WTC11 (cell line): ENCODE measurements at regions not wholly inside any gene's neighbourhood (a gene's known extent, or its start where the extent isn't known, plus 50 kb on each side); places are given as distances from the start of the nearest gene placed in this dataset.

ENCODE experiments used
- ATAC-seq: fragments of 200-7000 bp; cut with Tn5 transposase; 2 replicates; pipeline ENCODE4 v1.10.0; 2021; ENCODE audit warnings: mild to moderate bottlenecking, moderate library complexity
- CTCF ChIA-PET: fragments of 300-600 bp; sonication (Branson Sonifier 250); formaldehyde crosslinking; loops from one replicate; lab custom pipeline; 2021; ENCODE audit warnings: antibody characterized with exemption; lab: Charles Lee
- POLR2A ChIA-PET: fragments of 350-600 bp; sonication (Branson Sonifier 250); formaldehyde crosslinking; loops from one replicate; lab custom pipeline; 2021; ENCODE audit warnings: antibody characterized with exemption; lab: Charles Lee
- DNase-seq: peaks from one replicate; pipeline ENCODE4 v3.0.0; 2021; ENCODE audit warnings: low spot score
- H3K27ac Mint-ChIP-seq: 2 replicates; pipeline ENCODE4 v1.8.0; 2021; ENCODE audit warnings: mixed read lengths
- H3K27me3 Mint-ChIP-seq: 2 replicates; pipeline ENCODE4 v1.8.0; 2021; ENCODE audit warnings: low read depth, mild to moderate bottlenecking, moderate library complexity, mixed read lengths
- H3K36me3 Mint-ChIP-seq: 2 replicates; pipeline ENCODE4 v1.8.0; 2021; ENCODE audit warnings: mixed read lengths
- H3K4me1 Mint-ChIP-seq: 2 replicates; pipeline ENCODE4 v1.8.0; 2022; ENCODE audit warnings: mixed read lengths
- H3K4me3 Mint-ChIP-seq: 2 replicates; pipeline ENCODE4 v1.8.0; 2021; ENCODE audit warnings: mild to moderate bottlenecking, moderate library complexity, mixed read lengths
- H3K9me3 Mint-ChIP-seq: 2 replicates; pipeline ENCODE4 v1.8.0; 2021; ENCODE audit warnings: mixed read lengths
- ATF1 ChIP-seq: sonication (generic); formaldehyde crosslinking; IDR thresholded peaks from 2 replicates; pipeline ENCODE4 v1.8.1; 2023; ENCODE audit warnings: mild to moderate bottlenecking, moderate library complexity, missing genetic modification reagents
- ATF2 ChIP-seq: sonication (generic); formaldehyde crosslinking; IDR thresholded peaks from 2 replicates; pipeline ENCODE4 v1.8.1; 2022; ENCODE audit warnings: low read depth, missing genetic modification reagents, borderline replicate concordance
- CREM ChIP-seq: sonication (generic); formaldehyde crosslinking; IDR thresholded peaks from 2 replicates; pipeline ENCODE4 v1.8.1; 2022; ENCODE audit warnings: mild to moderate bottlenecking, missing genetic modification reagents, moderate library complexity
- CTCF ChIP-seq: fragments of 200-600 bp; IDR thresholded peaks from 2 replicates; pipeline ENCODE4 v1.8.0; 2022; ENCODE audit warnings: antibody characterized with exemption
- EMX1 ChIP-seq: fragments of 250-450 bp; sonication (Bioruptor Pico); IDR thresholded peaks from 2 replicates; pipeline ENCODE4 v1.8.0; 2021; ENCODE audit warnings: mild to moderate bottlenecking
- FOXK1 ChIP-seq: sonication (generic); formaldehyde crosslinking; IDR thresholded peaks from 2 replicates; pipeline ENCODE4 v1.8.0; 2022; ENCODE audit warnings: mild to moderate bottlenecking, moderate library complexity, missing genetic modification reagents
- FOXP1 ChIP-seq: sonication (generic); formaldehyde crosslinking; IDR thresholded peaks from 2 replicates; pipeline ENCODE4 v1.8.0; 2022; ENCODE audit warnings: missing genetic modification reagents, mild to moderate bottlenecking, moderate library complexity, borderline replicate concordance
- JAZF1 ChIP-seq: fragments of 250-450 bp; sonication (Bioruptor Pico); IDR thresholded peaks from 2 replicates; pipeline ENCODE4 v1.9.0; 2021; ENCODE audit warnings: moderate library complexity, mild to moderate bottlenecking, inconsistent platforms
- KAT7 ChIP-seq: sonication (generic); formaldehyde crosslinking; IDR thresholded peaks from 2 replicates; pipeline ENCODE4 v1.8.1; 2023; ENCODE audit warnings: missing genetic modification reagents, mild to moderate bottlenecking, borderline replicate concordance
- MXD4 ChIP-seq: fragments of 250-450 bp; sonication (Bioruptor Pico); IDR thresholded peaks from 2 replicates; pipeline ENCODE4 v1.8.0; 2021; ENCODE audit warnings: mild to moderate bottlenecking, moderate library complexity, borderline replicate concordance
- NR1H2 ChIP-seq: sonication (generic); formaldehyde crosslinking; IDR thresholded peaks from 2 replicates; pipeline ENCODE4 v1.9.0; 2021; ENCODE audit warnings: mild to moderate bottlenecking, moderate library complexity, missing genetic modification reagents
- TCF7 ChIP-seq: sonication (generic); formaldehyde crosslinking; IDR thresholded peaks from 2 replicates; pipeline ENCODE4 v1.8.0; 2022; ENCODE audit warnings: mild to moderate bottlenecking, low read depth, missing genetic modification reagents, moderate library complexity
- ZNF232 ChIP-seq: sonication (generic); formaldehyde crosslinking; IDR thresholded peaks from 2 replicates; pipeline ENCODE4 v1.8.0; 2022; ENCODE audit warnings: mild to moderate bottlenecking, missing genetic modification reagents
- ZNF317 ChIP-seq: sonication (generic); formaldehyde crosslinking; IDR thresholded peaks from 2 replicates; pipeline ENCODE4 v1.8.1; 2023; ENCODE audit warnings: low read depth, mild to moderate bottlenecking, moderate library complexity, missing genetic modification reagents, borderline replicate concordance
- ZNF671 ChIP-seq: fragments of 250-450 bp; sonication (Bioruptor Pico); IDR thresholded peaks from 2 replicates; pipeline ENCODE4 v1.8.0; 2021; ENCODE audit warnings: mild to moderate bottlenecking
- TF ChIP-seq, protein P1 (sequence below): sonication (generic); formaldehyde crosslinking; IDR thresholded peaks from 2 replicates; pipeline ENCODE4 v1.8.0; 2023; ENCODE audit warnings: missing genetic modification reagents, mild to moderate bottlenecking, borderline replicate concordance
- TF ChIP-seq, protein P2 (sequence below): fragments of 250-450 bp; sonication (Bioruptor Pico); IDR thresholded peaks from 2 replicates; pipeline ENCODE4 v1.9.0; 2021; ENCODE audit warnings: mild to moderate bottlenecking
- TF ChIP-seq, protein P3 (sequence below): sonication (generic); formaldehyde crosslinking; IDR thresholded peaks from 2 replicates; pipeline ENCODE4 v1.8.1; 2023; ENCODE audit warnings: mild to moderate bottlenecking, missing genetic modification reagents, moderate library complexity
- TF ChIP-seq, protein P4 (sequence below): fragments of 250-450 bp; sonication (Bioruptor Pico); IDR thresholded peaks from 2 replicates; pipeline ENCODE4 v1.9.0; 2021; ENCODE audit warnings: mild to moderate bottlenecking, borderline replicate concordance
- TF ChIP-seq, protein P5 (sequence below): sonication (generic); formaldehyde crosslinking; IDR thresholded peaks from 2 replicates; pipeline ENCODE4 v1.8.1; 2022; ENCODE audit warnings: mild to moderate bottlenecking, moderate library complexity, missing genetic modification reagents

GRCh38 chr15:77742570-77742969 lies 109.9 kb upstream of the LINGO1 start:
- Mint-ChIP-seq H3K4me3 (no peak overlapping the region), H3K36me3 (no peaks in the 10 kb centered on the region), H3K9me3 (no peaks in the 10 kb centered on the region), H3K27me3 (peaks cover 9% of the 10 kb centered on the region), H3K27ac (no peak overlapping the region), H3K4me1 (peaks cover 42% of the 10 kb centered on the region)
- DNase-seq (no peak), ATAC-seq (no peak)
- CTCF ChIA-PET: interaction anchor here (0.7 to 4.9 kb wide), 8 partner anchors 10 to 232 kb away, joined by 3 to 25 read pairs (median 6); partner anchors contain the start of gene LINGO1
- TF ChIP-seq ATF1 (CRISPR knock-in tag) (no peak), KAT7 (CRISPR knock-in tag) (no peak), NR1H2 (CRISPR knock-in tag) (no peak), ZNF317 (CRISPR knock-in tag) (no peak), ZNF232 (no peak), EMX1 (CRISPR knock-in tag) (no peak), ATF2 (CRISPR knock-in tag) (no peak), JAZF1 (CRISPR knock-in tag) (no peak), CTCF (no peak), FOXK1 (no peak), TCF7 (CRISPR knock-in tag) (no peak), FOXP1 (CRISPR knock-in tag) (no peak), ZNF671 (no peak), MXD4 (CRISPR knock-in tag) (no peak), CREM (CRISPR knock-in tag) (no peak)
- TF ChIP-seq, protein P1, sequence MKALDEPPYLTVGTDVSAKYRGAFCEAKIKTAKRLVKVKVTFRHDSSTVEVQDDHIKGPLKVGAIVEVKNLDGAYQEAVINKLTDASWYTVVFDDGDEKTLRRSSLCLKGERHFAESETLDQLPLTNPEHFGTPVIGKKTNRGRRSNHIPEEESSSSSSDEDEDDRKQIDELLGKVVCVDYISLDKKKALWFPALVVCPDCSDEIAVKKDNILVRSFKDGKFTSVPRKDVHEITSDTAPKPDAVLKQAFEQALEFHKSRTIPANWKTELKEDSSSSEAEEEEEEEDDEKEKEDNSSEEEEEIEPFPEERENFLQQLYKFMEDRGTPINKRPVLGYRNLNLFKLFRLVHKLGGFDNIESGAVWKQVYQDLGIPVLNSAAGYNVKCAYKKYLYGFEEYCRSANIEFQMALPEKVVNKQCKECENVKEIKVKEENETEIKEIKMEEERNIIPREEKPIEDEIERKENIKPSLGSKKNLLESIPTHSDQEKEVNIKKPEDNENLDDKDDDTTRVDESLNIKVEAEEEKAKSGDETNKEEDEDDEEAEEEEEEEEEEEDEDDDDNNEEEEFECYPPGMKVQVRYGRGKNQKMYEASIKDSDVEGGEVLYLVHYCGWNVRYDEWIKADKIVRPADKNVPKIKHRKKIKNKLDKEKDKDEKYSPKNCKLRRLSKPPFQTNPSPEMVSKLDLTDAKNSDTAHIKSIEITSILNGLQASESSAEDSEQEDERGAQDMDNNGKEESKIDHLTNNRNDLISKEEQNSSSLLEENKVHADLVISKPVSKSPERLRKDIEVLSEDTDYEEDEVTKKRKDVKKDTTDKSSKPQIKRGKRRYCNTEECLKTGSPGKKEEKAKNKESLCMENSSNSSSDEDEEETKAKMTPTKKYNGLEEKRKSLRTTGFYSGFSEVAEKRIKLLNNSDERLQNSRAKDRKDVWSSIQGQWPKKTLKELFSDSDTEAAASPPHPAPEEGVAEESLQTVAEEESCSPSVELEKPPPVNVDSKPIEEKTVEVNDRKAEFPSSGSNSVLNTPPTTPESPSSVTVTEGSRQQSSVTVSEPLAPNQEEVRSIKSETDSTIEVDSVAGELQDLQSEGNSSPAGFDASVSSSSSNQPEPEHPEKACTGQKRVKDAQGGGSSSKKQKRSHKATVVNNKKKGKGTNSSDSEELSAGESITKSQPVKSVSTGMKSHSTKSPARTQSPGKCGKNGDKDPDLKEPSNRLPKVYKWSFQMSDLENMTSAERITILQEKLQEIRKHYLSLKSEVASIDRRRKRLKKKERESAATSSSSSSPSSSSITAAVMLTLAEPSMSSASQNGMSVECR (CRISPR knock-in tag): no peak
- TF ChIP-seq, protein P2, sequence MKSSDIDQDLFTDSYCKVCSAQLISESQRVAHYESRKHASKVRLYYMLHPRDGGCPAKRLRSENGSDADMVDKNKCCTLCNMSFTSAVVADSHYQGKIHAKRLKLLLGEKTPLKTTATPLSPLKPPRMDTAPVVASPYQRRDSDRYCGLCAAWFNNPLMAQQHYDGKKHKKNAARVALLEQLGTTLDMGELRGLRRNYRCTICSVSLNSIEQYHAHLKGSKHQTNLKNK: no peak
- TF ChIP-seq, protein P3, sequence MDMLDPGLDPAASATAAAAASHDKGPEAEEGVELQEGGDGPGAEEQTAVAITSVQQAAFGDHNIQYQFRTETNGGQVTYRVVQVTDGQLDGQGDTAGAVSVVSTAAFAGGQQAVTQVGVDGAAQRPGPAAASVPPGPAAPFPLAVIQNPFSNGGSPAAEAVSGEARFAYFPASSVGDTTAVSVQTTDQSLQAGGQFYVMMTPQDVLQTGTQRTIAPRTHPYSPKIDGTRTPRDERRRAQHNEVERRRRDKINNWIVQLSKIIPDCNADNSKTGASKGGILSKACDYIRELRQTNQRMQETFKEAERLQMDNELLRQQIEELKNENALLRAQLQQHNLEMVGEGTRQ (CRISPR knock-in tag): no peak
- TF ChIP-seq, protein P4, sequence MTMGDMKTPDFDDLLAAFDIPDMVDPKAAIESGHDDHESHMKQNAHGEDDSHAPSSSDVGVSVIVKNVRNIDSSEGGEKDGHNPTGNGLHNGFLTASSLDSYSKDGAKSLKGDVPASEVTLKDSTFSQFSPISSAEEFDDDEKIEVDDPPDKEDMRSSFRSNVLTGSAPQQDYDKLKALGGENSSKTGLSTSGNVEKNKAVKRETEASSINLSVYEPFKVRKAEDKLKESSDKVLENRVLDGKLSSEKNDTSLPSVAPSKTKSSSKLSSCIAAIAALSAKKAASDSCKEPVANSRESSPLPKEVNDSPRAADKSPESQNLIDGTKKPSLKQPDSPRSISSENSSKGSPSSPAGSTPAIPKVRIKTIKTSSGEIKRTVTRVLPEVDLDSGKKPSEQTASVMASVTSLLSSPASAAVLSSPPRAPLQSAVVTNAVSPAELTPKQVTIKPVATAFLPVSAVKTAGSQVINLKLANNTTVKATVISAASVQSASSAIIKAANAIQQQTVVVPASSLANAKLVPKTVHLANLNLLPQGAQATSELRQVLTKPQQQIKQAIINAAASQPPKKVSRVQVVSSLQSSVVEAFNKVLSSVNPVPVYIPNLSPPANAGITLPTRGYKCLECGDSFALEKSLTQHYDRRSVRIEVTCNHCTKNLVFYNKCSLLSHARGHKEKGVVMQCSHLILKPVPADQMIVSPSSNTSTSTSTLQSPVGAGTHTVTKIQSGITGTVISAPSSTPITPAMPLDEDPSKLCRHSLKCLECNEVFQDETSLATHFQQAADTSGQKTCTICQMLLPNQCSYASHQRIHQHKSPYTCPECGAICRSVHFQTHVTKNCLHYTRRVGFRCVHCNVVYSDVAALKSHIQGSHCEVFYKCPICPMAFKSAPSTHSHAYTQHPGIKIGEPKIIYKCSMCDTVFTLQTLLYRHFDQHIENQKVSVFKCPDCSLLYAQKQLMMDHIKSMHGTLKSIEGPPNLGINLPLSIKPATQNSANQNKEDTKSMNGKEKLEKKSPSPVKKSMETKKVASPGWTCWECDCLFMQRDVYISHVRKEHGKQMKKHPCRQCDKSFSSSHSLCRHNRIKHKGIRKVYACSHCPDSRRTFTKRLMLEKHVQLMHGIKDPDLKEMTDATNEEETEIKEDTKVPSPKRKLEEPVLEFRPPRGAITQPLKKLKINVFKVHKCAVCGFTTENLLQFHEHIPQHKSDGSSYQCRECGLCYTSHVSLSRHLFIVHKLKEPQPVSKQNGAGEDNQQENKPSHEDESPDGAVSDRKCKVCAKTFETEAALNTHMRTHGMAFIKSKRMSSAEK (CRISPR knock-in tag): no peak
- TF ChIP-seq, protein P5, sequence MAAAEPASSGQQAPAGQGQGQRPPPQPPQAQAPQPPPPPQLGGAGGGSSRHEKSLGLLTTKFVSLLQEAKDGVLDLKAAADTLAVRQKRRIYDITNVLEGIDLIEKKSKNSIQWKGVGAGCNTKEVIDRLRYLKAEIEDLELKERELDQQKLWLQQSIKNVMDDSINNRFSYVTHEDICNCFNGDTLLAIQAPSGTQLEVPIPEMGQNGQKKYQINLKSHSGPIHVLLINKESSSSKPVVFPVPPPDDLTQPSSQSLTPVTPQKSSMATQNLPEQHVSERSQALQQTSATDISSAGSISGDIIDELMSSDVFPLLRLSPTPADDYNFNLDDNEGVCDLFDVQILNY (CRISPR knock-in tag): no peak
- POLR2A ChIA-PET: no interaction called here
